ENCODE measurements at regions not wholly inside any gene's neighbourhood (a gene's known extent, or its start where the extent isn't known, plus 50 kb on each side); places are given as distances from the start of the nearest gene placed in this dataset.
"Not testable (repeated sequence)": the region's sequence is repeated elsewhere in the genome, so short reads cannot be mapped to it uniquely, and the experiment has no call there.

GRCh38 chr4:114420069-114420468 is 178.5 kb upstream of the UGT8 start:
- DNase-seq (ENCODE audit: low read depth in 2 of 2, low spot score in 1 of 2) = no peak

DNA sequence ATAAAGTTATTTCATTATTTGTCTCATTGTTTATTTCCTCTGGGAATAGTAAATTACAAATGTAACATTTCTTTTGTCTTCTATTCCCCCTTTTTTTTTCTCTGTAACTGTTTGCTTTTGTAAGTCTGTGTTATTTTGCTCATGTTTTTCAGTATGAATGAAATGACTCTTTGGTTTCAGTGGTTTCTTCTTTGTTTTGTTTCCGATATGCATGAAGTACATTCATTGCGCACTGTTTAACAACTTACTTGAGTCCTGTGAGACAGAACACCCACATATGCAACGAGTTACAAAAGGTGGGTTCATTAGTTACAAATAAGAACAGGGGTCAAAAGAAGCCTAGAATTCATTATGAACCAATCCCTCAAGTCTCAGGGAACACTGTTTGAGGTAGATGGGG is 175.0 kb upstream of the UGT8 start:
- no peak for DNase-seq (ENCODE audit: low read depth in 2 of 2, low spot score in 1 of 2)

- no peak for DNase-seq (ENCODE audit: low read depth in 2 of 2, low spot score in 1 of 2)
Observed at GRCh38 chr4:114435116-114435515, 163.5 kb upstream of the UGT8 start.

DNA sequence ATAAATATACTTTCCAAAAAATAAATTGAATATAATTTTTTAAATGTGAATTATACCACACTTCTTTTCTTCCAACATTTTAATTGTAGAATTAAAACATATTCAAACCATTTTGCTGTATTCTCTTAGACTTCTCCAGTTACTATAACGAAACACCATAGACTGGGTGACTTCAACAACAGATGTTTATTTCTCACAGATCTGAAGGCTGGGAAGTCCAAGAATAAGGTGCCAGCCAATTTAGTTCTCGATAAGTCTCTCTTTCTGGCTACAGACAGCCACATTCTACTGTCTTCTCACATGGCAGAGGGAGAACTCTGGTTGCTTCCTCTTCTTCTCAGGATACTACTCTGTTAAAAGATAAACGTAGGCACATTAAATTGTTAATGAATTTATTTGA is 155.8 kb upstream of the UGT8 start:
- no peak for DNase-seq (ENCODE audit: low read depth in 2 of 2, low spot score in 1 of 2)

DNA sequence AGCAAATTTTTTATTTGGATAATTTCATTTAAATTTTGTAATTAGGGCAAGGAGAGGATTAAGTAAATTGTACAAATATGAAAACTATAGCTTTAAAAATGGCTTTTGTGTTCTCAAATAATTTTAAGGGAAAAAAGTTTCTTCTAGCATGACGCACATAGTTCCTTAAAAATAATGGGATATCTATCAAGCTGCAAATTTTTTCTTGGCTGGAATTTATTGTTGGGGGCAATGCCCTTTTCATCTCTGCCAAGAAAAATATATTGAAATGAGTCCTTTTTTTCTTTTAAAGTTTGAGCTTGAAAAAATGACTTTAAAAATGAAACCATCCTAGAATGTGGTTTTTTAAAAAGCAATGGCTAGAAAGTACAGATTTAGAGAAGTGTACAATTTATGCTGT is 154.4 kb upstream of the UGT8 start:
- DNase-seq (ENCODE audit: low read depth in 2 of 2, low spot score in 1 of 2) = no peak

GRCh38 chr4:114447963-114448516 is 150.6 kb upstream of the UGT8 start:
- not testable (repeated sequence) for DNase-seq (ENCODE audit: low read depth in 2 of 2, low spot score in 1 of 2)

DNA sequence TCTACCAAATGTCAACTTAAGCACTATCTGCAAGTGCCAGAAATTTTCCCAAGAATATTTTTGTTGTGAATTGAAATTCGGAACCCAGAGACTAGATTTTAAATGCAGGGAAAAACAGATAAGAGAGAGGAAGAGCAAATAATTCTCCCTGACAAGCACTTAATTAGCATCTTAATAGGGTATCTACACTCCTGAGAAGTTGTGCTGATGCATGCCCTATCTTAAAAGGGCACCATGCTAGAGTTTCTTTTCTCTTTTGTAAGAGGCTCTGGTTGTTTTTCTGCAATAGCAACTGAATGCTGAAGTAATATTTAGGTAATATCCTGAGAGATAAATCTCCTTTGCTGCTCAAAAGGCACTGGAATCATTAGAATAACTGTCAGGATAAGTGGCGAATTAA is 139.9 kb upstream of the UGT8 start:
- DNase-seq (ENCODE audit: low read depth in 2 of 2, low spot score in 1 of 2) = no peak

GRCh38 chr4:114464726-114465272 is 133.8 kb upstream of the UGT8 start:
- DNase-seq (ENCODE audit: low read depth in 2 of 2, low spot score in 1 of 2) = no peak

DNA sequence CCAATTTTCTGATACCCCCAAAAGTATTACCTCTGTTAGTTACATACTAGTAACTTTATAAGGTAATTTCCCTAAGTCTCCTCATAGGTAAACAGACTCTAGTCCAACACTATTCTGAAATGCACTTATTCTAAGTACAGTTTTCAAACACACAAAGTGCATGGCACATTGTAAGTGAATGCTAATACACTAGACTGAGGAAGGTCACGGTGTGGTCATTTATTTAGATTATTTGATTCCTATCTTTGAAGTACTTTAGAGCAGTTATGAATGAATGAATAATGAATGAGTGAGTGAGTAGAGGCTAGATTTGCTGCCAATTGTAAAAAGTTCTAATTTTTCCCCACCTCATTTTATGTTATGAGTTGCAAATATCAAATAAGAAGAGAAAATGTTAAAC is 132.8 kb upstream of the UGT8 start:
- no peak for DNase-seq (ENCODE audit: low read depth in 2 of 2, low spot score in 1 of 2)

GRCh38 chr4:114466299-114466698 is 132.3 kb upstream of the UGT8 start:
- no peak for DNase-seq (ENCODE audit: low read depth in 2 of 2, low spot score in 1 of 2)

GRCh38 chr4:114472269-114473032 is 126.2 kb upstream of the UGT8 start:
- DNase-seq (ENCODE audit: low read depth in 2 of 2, low spot score in 1 of 2) = no peak

DNA sequence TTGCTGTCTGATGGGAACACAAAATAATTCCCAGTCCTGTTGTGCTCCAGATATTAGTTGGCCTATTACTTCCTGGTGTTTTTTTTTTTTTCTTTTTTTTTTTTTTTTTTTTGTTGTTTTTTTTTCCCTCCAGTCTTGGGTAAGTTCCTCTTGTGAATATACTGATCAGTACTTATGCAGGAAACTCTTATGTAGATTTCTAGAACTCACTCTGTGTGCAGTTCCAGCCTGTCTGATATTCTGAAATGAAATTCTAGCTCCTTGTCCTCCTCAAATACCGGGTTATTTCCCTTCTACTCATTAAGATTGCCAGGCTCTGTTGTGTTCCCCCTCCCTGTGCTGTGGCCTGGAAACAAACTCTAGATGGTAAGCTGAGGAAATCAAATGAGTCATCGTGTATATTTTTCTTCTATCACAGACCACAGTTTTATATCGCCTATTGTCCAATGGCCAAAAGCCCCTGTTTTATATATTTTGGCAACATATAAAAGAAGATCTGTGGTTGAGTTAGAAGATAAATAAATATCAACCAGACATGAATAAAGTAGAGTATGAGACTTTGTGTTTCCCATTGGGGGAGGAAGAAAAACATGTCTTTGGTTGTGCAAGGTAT is 124.3 kb upstream of the UGT8 start:
- no peak for DNase-seq (ENCODE audit: low read depth in 2 of 2, low spot score in 1 of 2)

- DNase-seq (ENCODE audit: low read depth in 2 of 2, low spot score in 1 of 2) = no peak
Observed at GRCh38 chr4:114476310-114476709, 122.3 kb upstream of the UGT8 start.

DNA sequence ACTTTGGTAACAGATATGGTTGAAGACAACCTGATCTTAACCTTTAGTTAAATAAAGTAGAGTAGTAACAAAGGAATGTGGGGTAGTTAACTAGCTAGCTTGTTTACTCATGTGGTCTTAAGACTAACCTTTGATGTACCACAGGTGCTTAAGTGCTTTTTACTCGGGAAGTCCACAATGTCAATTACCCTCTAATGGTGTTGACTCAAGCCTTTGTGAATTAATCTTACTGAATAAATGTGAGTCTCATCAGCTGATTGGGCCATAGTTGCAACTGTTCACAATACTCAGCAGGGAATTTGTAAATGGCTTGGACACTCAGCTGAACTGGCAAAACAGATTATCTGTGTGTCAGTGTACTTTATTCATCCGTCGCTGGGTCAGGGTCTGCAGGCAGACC is 119.0 kb upstream of the UGT8 start:
- DNase-seq (ENCODE audit: low read depth in 2 of 2, low spot score in 1 of 2) = no peak

DNA sequence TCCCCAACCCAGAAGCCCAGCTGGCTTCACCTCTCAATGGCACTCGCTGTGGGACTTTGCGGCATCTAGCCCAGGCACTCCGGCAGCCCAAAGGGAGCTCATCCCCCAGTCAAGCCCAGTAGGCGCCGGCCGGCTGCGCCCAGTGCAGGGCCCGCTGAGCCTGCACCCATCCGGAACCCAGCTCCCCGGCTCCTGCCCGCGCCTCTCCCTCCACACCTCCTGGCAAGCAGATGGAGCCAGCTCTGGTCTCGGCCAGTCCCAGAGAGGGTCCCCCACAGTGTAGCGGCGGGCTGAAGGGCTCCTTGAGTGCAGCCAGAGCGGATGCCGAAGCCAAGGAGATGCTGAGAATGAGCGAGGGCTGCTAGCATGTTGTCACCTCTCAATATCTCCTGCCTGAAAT is 116.8 kb upstream of the UGT8 start:
- DNase-seq (ENCODE audit: low read depth in 2 of 2, low spot score in 1 of 2) = no peak

- no peak for DNase-seq (ENCODE audit: low read depth in 2 of 2, low spot score in 1 of 2)
Observed at GRCh38 chr4:114487101-114487500, 111.5 kb upstream of the UGT8 start.

GRCh38 chr4:114488301-114488982 is 110.2 kb upstream of the UGT8 start:
- no peak for DNase-seq (ENCODE audit: low read depth in 2 of 2, low spot score in 1 of 2)

GRCh38 chr4:114494246-114494803 is 104.3 kb upstream of the UGT8 start:
- DNase-seq (ENCODE audit: low read depth in 2 of 2, low spot score in 1 of 2) = no peak

GRCh38 chr4:114495471-114495928 is 103.1 kb upstream of the UGT8 start:
- DNase-seq (ENCODE audit: low read depth in 2 of 2, low spot score in 1 of 2) = no peak

GRCh38 chr4:114497116-114497515 is 101.5 kb upstream of the UGT8 start:
- DNase-seq (ENCODE audit: low read depth in 2 of 2, low spot score in 1 of 2) = no peak

DNA sequence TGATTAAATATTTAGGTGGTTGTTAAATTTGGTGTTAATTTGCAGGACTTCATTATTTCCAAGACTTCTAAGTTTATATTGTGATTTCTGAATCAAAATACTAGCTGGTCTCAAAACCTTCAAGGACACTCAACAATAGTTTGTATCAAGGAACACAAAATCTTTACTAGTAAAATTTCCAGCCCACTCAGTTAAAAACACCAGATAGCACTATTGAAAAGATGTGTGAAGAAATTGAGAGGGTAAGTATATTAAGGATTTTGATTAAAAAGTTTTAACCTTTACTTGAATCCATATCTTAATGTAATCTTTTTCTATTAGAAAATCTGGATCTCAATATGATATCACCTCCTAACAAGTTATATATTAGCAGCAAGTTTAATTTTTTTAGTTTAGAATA is 89.3 kb upstream of the UGT8 start:
- DNase-seq (ENCODE audit: low read depth in 2 of 2, low spot score in 1 of 2) = no peak

Measured in stimulated activated CD8-positive, alpha-beta memory T cell treated with anti-CD3 and anti-CD28 coated beads, Interleukin-4, amount 100 ng/mL, for 4 hours (primary cell).